ENCODE measurements at regions not wholly inside any gene's neighbourhood (a gene's known extent, or its start where the extent isn't known, plus 50 kb on each side); places are given as distances from the start of the nearest gene placed in this dataset.

DNA sequence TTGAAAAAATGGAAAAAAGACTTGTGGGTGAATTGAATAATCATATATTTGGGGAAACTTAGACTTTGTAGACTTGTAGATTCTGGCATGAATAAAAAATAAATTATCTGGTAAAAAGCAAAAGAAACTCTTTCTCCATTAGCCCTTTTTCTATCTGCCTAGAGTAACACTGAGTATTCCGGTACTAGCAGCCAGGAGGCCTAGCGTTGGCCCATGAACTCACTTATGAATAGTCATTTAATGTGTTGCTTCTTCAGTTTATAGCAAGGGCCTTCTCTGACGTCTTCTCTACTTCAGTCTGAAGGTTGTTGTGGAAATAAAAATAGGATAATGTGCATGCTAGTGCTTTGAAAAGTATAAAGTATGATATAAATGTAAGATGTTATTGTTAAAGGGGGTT is 851.2 kb upstream of the NR2F2 start:
- no peak overlapping the region for H3K27ac ChIP-seq (replicated peaks)
- DNase-seq (ENCODE audit: low read depth in 1 of 2, low spot score in 1 of 2), result no peak
- H3K27me3 ChIP-seq (ENCODE audit: insufficient read depth, poor library complexity, severe bottlenecking), result no peaks in the 10 kb centered on the region
- no peak overlapping the region for H3K4me3 ChIP-seq (replicated peaks; ENCODE audit: insufficient read depth, low read length)
- TF ChIP-seq POLR2AphosphoS5 (IDR thresholded peaks at IDR 0.05; ENCODE audit: low read depth) (no peak), GABPA (IDR thresholded peaks at IDR 0.05; ENCODE audit: low read depth) (no peak), SPI1 (IDR thresholded peaks at IDR 0.05; ENCODE audit: borderline replicate concordance, low read depth) (no peak)
- TF ChIP-seq, protein P1, sequence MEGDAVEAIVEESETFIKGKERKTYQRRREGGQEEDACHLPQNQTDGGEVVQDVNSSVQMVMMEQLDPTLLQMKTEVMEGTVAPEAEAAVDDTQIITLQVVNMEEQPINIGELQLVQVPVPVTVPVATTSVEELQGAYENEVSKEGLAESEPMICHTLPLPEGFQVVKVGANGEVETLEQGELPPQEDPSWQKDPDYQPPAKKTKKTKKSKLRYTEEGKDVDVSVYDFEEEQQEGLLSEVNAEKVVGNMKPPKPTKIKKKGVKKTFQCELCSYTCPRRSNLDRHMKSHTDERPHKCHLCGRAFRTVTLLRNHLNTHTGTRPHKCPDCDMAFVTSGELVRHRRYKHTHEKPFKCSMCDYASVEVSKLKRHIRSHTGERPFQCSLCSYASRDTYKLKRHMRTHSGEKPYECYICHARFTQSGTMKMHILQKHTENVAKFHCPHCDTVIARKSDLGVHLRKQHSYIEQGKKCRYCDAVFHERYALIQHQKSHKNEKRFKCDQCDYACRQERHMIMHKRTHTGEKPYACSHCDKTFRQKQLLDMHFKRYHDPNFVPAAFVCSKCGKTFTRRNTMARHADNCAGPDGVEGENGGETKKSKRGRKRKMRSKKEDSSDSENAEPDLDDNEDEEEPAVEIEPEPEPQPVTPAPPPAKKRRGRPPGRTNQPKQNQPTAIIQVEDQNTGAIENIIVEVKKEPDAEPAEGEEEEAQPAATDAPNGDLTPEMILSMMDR (IDR thresholded peaks at IDR 0.05; ENCODE audit: insufficient read depth, low read length), result no peak
- TF ChIP-seq, protein P2, sequence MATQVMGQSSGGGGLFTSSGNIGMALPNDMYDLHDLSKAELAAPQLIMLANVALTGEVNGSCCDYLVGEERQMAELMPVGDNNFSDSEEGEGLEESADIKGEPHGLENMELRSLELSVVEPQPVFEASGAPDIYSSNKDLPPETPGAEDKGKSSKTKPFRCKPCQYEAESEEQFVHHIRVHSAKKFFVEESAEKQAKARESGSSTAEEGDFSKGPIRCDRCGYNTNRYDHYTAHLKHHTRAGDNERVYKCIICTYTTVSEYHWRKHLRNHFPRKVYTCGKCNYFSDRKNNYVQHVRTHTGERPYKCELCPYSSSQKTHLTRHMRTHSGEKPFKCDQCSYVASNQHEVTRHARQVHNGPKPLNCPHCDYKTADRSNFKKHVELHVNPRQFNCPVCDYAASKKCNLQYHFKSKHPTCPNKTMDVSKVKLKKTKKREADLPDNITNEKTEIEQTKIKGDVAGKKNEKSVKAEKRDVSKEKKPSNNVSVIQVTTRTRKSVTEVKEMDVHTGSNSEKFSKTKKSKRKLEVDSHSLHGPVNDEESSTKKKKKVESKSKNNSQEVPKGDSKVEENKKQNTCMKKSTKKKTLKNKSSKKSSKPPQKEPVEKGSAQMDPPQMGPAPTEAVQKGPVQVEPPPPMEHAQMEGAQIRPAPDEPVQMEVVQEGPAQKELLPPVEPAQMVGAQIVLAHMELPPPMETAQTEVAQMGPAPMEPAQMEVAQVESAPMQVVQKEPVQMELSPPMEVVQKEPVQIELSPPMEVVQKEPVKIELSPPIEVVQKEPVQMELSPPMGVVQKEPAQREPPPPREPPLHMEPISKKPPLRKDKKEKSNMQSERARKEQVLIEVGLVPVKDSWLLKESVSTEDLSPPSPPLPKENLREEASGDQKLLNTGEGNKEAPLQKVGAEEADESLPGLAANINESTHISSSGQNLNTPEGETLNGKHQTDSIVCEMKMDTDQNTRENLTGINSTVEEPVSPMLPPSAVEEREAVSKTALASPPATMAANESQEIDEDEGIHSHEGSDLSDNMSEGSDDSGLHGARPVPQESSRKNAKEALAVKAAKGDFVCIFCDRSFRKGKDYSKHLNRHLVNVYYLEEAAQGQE (IDR thresholded peaks at IDR 0.05; ENCODE audit: insufficient replicate concordance, low read depth), result no peak

DNA sequence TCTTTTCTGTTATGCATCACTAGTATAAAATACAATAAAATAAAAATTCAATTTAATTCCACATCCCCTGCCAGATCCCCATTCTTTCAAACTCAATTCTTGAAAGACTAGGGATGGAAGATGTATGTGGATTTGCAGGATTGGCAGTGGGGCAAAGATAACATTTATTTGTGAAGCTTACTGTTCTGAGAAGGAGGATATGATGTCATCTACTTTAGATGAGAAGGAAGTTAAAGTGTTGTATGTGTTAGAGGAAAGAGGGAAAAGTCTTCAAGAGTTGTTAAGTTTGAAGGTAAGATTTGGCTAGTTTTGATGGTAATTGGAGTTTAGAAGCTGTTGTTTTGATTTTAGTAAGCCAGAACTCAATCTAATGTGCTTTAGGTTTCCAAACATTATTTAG is 845.1 kb upstream of the NR2F2 start:
- TF ChIP-seq POLR2AphosphoS5 (IDR thresholded peaks at IDR 0.05; ENCODE audit: low read depth), result no peak
- TF ChIP-seq, protein P2 (IDR thresholded peaks at IDR 0.05; ENCODE audit: insufficient replicate concordance, low read depth), result no peak
- TF ChIP-seq, protein P1 (IDR thresholded peaks at IDR 0.05; ENCODE audit: insufficient read depth, low read length), result no peak
- TF ChIP-seq SPI1 (IDR thresholded peaks at IDR 0.05; ENCODE audit: borderline replicate concordance, low read depth), result no peak
- no peak for TF ChIP-seq GABPA (IDR thresholded peaks at IDR 0.05; ENCODE audit: low read depth)
- DNase-seq (ENCODE audit: low read depth in 1 of 2, low spot score in 1 of 2), result no peak
- Histone ChIP-seq H3K4me3 (replicated peaks; ENCODE audit: insufficient read depth, low read length) (no peak overlapping the region), H3K27me3 (ENCODE audit: insufficient read depth, poor library complexity, severe bottlenecking) (no peaks in the 10 kb centered on the region), H3K27ac (replicated peaks) (no peak overlapping the region)

DNA sequence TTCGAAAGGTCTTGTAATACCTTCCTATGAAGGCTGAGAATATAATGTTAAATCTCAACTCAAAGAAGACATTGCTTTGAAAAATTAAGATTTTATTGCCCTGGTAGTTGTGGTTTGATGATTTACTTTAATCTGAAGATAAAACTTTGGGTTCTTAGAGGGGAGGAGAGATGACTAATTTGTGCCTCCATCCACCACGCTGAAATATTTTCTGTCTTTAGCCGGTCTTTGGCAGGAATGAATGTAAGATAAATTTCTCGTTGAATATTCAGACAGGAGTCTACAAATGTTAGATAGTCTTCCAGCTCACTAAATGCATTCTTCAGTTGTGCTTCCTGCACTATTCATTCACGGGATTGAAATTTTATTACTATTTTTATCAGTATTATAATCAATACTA is 844.3 kb upstream of the NR2F2 start:
- DNase-seq (ENCODE audit: low read depth in 1 of 2, low spot score in 1 of 2), result no peak
- Histone ChIP-seq H3K27me3 (ENCODE audit: insufficient read depth, poor library complexity, severe bottlenecking) (no peaks in the 10 kb centered on the region), H3K4me3 (replicated peaks; ENCODE audit: insufficient read depth, low read length) (no peak overlapping the region), H3K27ac (replicated peaks) (no peak overlapping the region)
- TF ChIP-seq, protein P2 (IDR thresholded peaks at IDR 0.05; ENCODE audit: insufficient replicate concordance, low read depth), result no peak
- no peak for TF ChIP-seq GABPA (IDR thresholded peaks at IDR 0.05; ENCODE audit: low read depth)
- TF ChIP-seq SPI1 (IDR thresholded peaks at IDR 0.05; ENCODE audit: borderline replicate concordance, low read depth), result no peak
- no peak for TF ChIP-seq POLR2AphosphoS5 (IDR thresholded peaks at IDR 0.05; ENCODE audit: low read depth)
